ENCODE measurements at regions not wholly inside any gene's neighbourhood (a gene's known extent, or its start where the extent isn't known, plus 50 kb on each side); places are given as distances from the start of the nearest gene placed in this dataset.

GRCh38 chrX:129092757-129093156 is 430.5 kb downstream of the SMARCA1 start:
- TF ChIP-seq POLR2A (IDR thresholded peaks at IDR 0.05; ENCODE audit: low read length) (no peak), GATA1 (IDR thresholded peaks at IDR 0.05; ENCODE audit: low read depth, low read length) (no peak)
